KMS-11 (cell line): ENCODE measurements at regions not wholly inside any gene's neighbourhood (a gene's known extent, or its start where the extent isn't known, plus 50 kb on each side); places are given as distances from the start of the nearest gene placed in this dataset.

Experiments
- H2AFZ ChIP-seq: fragments of 200-600 bp; sonication (generic); 2 replicates; pipeline ENCODE4 v1.6.1; 2016; ENCODE audit warnings: antibody characterized with exemption, mixed run types, low read depth
- H3K27ac ChIP-seq: fragments of 200-600 bp; sonication (generic); 2 replicates; pipeline ENCODE4 v1.6.1; 2016; ENCODE audit warnings: mild to moderate bottlenecking, mixed run types
- H3K27me3 ChIP-seq: fragments of 200-600 bp; sonication (generic); 2 replicates; pipeline ENCODE4 v1.6.1; 2017; ENCODE audit warnings: mild to moderate bottlenecking, low read depth, mixed run types, moderate library complexity; ENCODE audit not compliant: insufficient read depth
- H3K36me3 ChIP-seq: fragments of 200-600 bp; sonication (generic); 2 replicates; pipeline ENCODE4 v1.6.1; 2017; ENCODE audit warnings: mild to moderate bottlenecking, mixed run types; ENCODE audit not compliant: insufficient read depth
- H3K4me1 ChIP-seq: fragments of 200-600 bp; sonication (generic); 2 replicates; pipeline ENCODE4 v1.6.1; 2016; ENCODE audit warnings: mild to moderate bottlenecking, low read depth, mixed run types; ENCODE audit not compliant: poor library complexity, severe bottlenecking
- H3K4me2 ChIP-seq: fragments of 200-600 bp; sonication (generic); 2 replicates; pipeline ENCODE4 v1.7.0; 2016; ENCODE audit warnings: mild to moderate bottlenecking, mixed run types
- H3K4me3 ChIP-seq: fragments of 200-600 bp; sonication (generic); IDR thresholded peaks from 2 replicates; pipeline ENCODE4 v1.6.1; 2017; ENCODE audit warnings: low read depth, low read length, mixed read lengths; ENCODE audit not compliant: insufficient read depth
- H3K79me2 ChIP-seq: fragments of 200-600 bp; sonication (generic); 2 replicates; pipeline ENCODE4 v1.6.1; 2016; ENCODE audit warnings: low read depth, mixed run types; ENCODE audit not compliant: insufficient read depth
- H3K9ac ChIP-seq: fragments of 200-600 bp; sonication (generic); 2 replicates; pipeline ENCODE4 v1.6.1; 2016; ENCODE audit warnings: mild to moderate bottlenecking, mixed run types
- H4K20me1 ChIP-seq: fragments of 200-600 bp; sonication (generic); 2 replicates; pipeline ENCODE4 v1.6.1; 2016; ENCODE audit warnings: mild to moderate bottlenecking, mixed run types; ENCODE audit not compliant: insufficient read depth
- CTCF ChIP-seq: fragments of 200-600 bp; sonication (generic); conservative IDR thresholded peaks from 2 replicates; pipeline ENCODE4 v1.6.1; 2017; ENCODE audit warnings: low read depth, mild to moderate bottlenecking, antibody characterized with exemption, low read length, moderate library complexity, mixed read lengths

GRCh38 chr6:90922325-90922724 lies 335.5 kb upstream of the MAP3K7 start:
- Histone ChIP-seq H2AFZ (no peak overlapping the region), H4K20me1 (no peaks in the 10 kb centered on the region), H3K9ac (no peak overlapping the region), H3K79me2 (no peaks in the 10 kb centered on the region), H3K27ac (no peak overlapping the region), H3K36me3 (no peaks in the 10 kb centered on the region; the same call in 1 of the 2 replicates), H3K4me3 (no peak overlapping the region), H3K4me1 (no peaks in the 10 kb centered on the region), H3K27me3 (no peaks in the 10 kb centered on the region), H3K4me2 (no peak overlapping the region)
- no peak for TF ChIP-seq CTCF

- no peak overlapping the region for H3K27ac ChIP-seq
- no peak overlapping the region for H3K9ac ChIP-seq
- H3K36me3 ChIP-seq: no peaks in the 10 kb centered on the region; the same call in 1 of the 2 replicates
- H3K4me1 ChIP-seq: no peaks in the 10 kb centered on the region
- H3K4me2 ChIP-seq: no peak overlapping the region
- no peak overlapping the region for H3K4me3 ChIP-seq
- no peaks in the 10 kb centered on the region for H3K27me3 ChIP-seq
- no peaks in the 10 kb centered on the region for H4K20me1 ChIP-seq
- TF ChIP-seq CTCF: no peak
- H2AFZ ChIP-seq: no peak overlapping the region
- H3K79me2 ChIP-seq: no peaks in the 10 kb centered on the region
Observed at GRCh38 chr6:90918361-90918760, 331.5 kb upstream of the MAP3K7 start.

- Histone ChIP-seq H3K4me2 (no peak overlapping the region), H4K20me1 (no peaks in the 10 kb centered on the region), H2AFZ (no peak overlapping the region), H3K27ac (no peak overlapping the region), H3K27me3 (no peaks in the 10 kb centered on the region), H3K36me3 (no peaks in the 10 kb centered on the region; the same call in 1 of the 2 replicates), H3K9ac (no peak overlapping the region), H3K4me1 (no peaks in the 10 kb centered on the region), H3K4me3 (no peak overlapping the region), H3K79me2 (no peaks in the 10 kb centered on the region)
- no peak for TF ChIP-seq CTCF
Observed at GRCh38 chr6:90917376-90917775, 330.5 kb upstream of the MAP3K7 start.

- Histone ChIP-seq H3K36me3 (no peaks in the 10 kb centered on the region; the same call in 1 of the 2 replicates), H3K4me2 (no peak overlapping the region), H3K9ac (no peak overlapping the region), H2AFZ (no peak overlapping the region), H3K4me3 (no peak overlapping the region), H3K27me3 (no peaks in the 10 kb centered on the region), H3K79me2 (no peaks in the 10 kb centered on the region), H3K4me1 (no peaks in the 10 kb centered on the region), H4K20me1 (no peaks in the 10 kb centered on the region), H3K27ac (no peak overlapping the region)
- no peak for TF ChIP-seq CTCF
Observed at GRCh38 chr6:90916968-90917367, 330.1 kb upstream of the MAP3K7 start.
